Liver (tissue), 8 donors: ENCODE measurements at regions not wholly inside any gene's neighbourhood (a gene's known extent, or its start where the extent isn't known, plus 50 kb on each side); places are given as distances from the start of the nearest gene placed in this dataset.

ENCODE experiments used
- DNase-seq: peaks from one replicate; pipeline ENCODE4 v3.0.0-alpha.2; 2017; ENCODE audit warnings: low spot score
- H3K27ac ChIP-seq, 2 donors: one replicate each; pipeline ENCODE4 v1.7.0; 2013; ENCODE audit warnings: inconsistent platforms in 2 of 2, low read length in 2 of 2, control low read depth in 1 of 2, low read depth in 1 of 2, mild to moderate bottlenecking in 1 of 2
- H3K27me3 ChIP-seq, 4 donors: one replicate each; pipeline versions ENCODE4 v1.6.1 to v1.7.0; 2013; ENCODE audit warnings: low read length in 3 of 4, inconsistent platforms in 1 of 4, mild to moderate bottlenecking in 1 of 4, moderate library complexity in 1 of 4; ENCODE audit not compliant: control insufficient read depth in 4 of 4, insufficient read depth in 4 of 4
- H3K36me3 ChIP-seq, 4 donors: one replicate each; pipeline versions ENCODE4 v1.6.1 to v1.7.0; 2013; ENCODE audit warnings: low read length in 3 of 4, mild to moderate bottlenecking in 3 of 4, low read depth in 1 of 4, moderate library complexity in 1 of 4; ENCODE audit not compliant: control insufficient read depth in 4 of 4, insufficient read depth in 3 of 4
- H3K4me1 ChIP-seq, 4 donors: one replicate each; pipeline versions ENCODE4 v1.6.1 to v1.7.0; 2013; ENCODE audit warnings: low read length in 3 of 4, mild to moderate bottlenecking in 3 of 4, moderate library complexity in 1 of 4; ENCODE audit not compliant: control insufficient read depth in 4 of 4, insufficient read depth in 4 of 4
- H3K4me3 ChIP-seq, 3 donors: one replicate each; pipeline versions ENCODE4 v1.6.1 to v1.7.0; 2013; ENCODE audit warnings: low read length in 3 of 3, control low read depth in 1 of 3, low read depth in 1 of 3, mild to moderate bottlenecking in 1 of 3
- H3K9ac ChIP-seq, 2 donors: one replicate each; pipeline ENCODE4 v1.7.0; 2013; ENCODE audit warnings: low read length in 2 of 2, mild to moderate bottlenecking in 2 of 2, moderate library complexity in 2 of 2, control low read depth in 1 of 2, low read depth in 1 of 2
- H3K9me3 ChIP-seq, 4 donors: one replicate each; pipeline versions ENCODE4 v1.6.1 to v1.7.0; 2013; ENCODE audit warnings: low read length in 3 of 4; ENCODE audit not compliant: control insufficient read depth in 4 of 4
- ATF3 ChIP-seq: IDR thresholded peaks from 2 replicates; pipeline ENCODE4 v1.6.1; 2016; ENCODE audit warnings: antibody characterized with exemption
- EGR1 ChIP-seq, 2 donors: IDR thresholded peaks; 2 replicates each; pipeline ENCODE4 v1.6.1; 2016 to 2018; ENCODE audit warnings: antibody characterized with exemption in 2 of 2, low read depth in 2 of 2
- FOXA1 ChIP-seq: IDR thresholded peaks from 2 replicates; pipeline ENCODE4 v1.6.1; 2016; ENCODE audit warnings: antibody characterized with exemption
- FOXA2 ChIP-seq: IDR thresholded peaks from 2 replicates; pipeline ENCODE4 v1.6.1; 2016; ENCODE audit warnings: antibody characterized with exemption
- GABPA ChIP-seq, 2 donors: IDR thresholded peaks in 1 of 2; conservative IDR thresholded peaks in 1 of 2; 2 replicates each; pipeline ENCODE4 v1.6.1; 2016; ENCODE audit warnings: antibody characterized with exemption in 2 of 2, mild to moderate bottlenecking in 1 of 2, moderate library complexity in 1 of 2
- HNF4A ChIP-seq, 2 donors: conservative IDR thresholded peaks; 2 replicates each; pipeline ENCODE4 v1.6.1; 2016; ENCODE audit warnings: antibody characterized with exemption in 2 of 2, mild to moderate bottlenecking in 2 of 2
- HNF4G ChIP-seq: IDR thresholded peaks from 2 replicates; pipeline ENCODE4 v1.6.1; 2016; ENCODE audit warnings: antibody characterized with exemption
- JUND ChIP-seq, 2 donors: IDR thresholded peaks; 2 replicates each; pipeline ENCODE4 v1.6.1; 2016; ENCODE audit warnings: antibody characterized with exemption in 2 of 2
- NR2F2 ChIP-seq: IDR thresholded peaks from 2 replicates; pipeline ENCODE4 v1.6.1; 2016; ENCODE audit warnings: antibody characterized with exemption
- REST ChIP-seq: IDR thresholded peaks from 2 replicates; pipeline ENCODE4 v1.6.1; 2016; ENCODE audit warnings: antibody characterized with exemption, mild to moderate bottlenecking
- RXRA ChIP-seq, 2 donors: IDR thresholded peaks; 2 replicates each; pipeline ENCODE4 v1.6.1; 2017 to 2018; ENCODE audit warnings: antibody characterized with exemption in 2 of 2, mild to moderate bottlenecking in 1 of 2
- SP1 ChIP-seq: IDR thresholded peaks from 2 replicates; pipeline ENCODE4 v1.6.1; 2018; ENCODE audit warnings: antibody characterized with exemption, mild to moderate bottlenecking
- TAF1 ChIP-seq: conservative IDR thresholded peaks from 2 replicates; pipeline ENCODE4 v1.6.1; 2016; ENCODE audit warnings: antibody characterized with exemption, mild to moderate bottlenecking
- YY1 ChIP-seq: IDR thresholded peaks from 2 replicates; pipeline ENCODE4 v1.6.1; 2016; ENCODE audit warnings: antibody characterized with exemption, mild to moderate bottlenecking
- WGBS: extraction: QIAGEN DNeasy Blood & Tissue Kit; methylation state at CpG from one replicate; pipeline ENCODE4 v1.1.7; 2013; 5-methylcytosine and 5-hydroxymethylcytosine counted together
- TF ChIP-seq, protein P1 (sequence below): IDR thresholded peaks from 2 replicates; pipeline ENCODE4 v1.6.1; 2016; ENCODE audit warnings: antibody characterized with exemption
- TF ChIP-seq, protein P2 (sequence below): fragments of 150-350 bp; IDR thresholded peaks from 2 replicates; pipeline ENCODE4 v1.5.1; 2017; ENCODE audit warnings: improper control_type of control experiment, low read depth, low read length; ENCODE audit not compliant: missing input control
- TF ChIP-seq, protein P3 (sequence below): IDR thresholded peaks from 2 replicates; pipeline ENCODE4 v1.6.1; 2016; ENCODE audit warnings: antibody characterized with exemption
- donor health status: healthy.
- donor health status: healthy.
- donor health status: healthy.
- donor health status: healthy.
- donor health status: healthy.

DNA sequence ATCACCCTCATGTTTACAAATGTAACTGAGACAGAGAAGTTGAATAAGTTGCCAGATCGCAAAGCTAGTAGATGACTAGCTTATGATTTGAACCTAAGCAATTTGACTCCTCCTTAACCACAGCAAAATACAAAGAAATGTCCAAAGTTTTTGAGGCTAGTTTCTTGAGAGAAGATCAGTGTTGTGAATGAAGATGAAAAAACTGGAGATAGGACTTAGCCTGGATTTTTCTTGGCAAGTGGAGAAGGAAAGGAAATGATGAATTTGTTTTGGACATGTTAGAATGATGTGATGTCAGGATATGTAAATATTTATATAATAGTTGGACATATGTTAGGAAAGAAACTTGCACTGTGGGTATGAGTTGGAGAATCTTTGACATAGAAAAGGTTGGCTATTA lies 149.8 kb downstream of the LSMEM1 start (continued):
- no peak for TF ChIP-seq GABPA (IDR thresholded peaks at IDR 0.05 in 1 of 2, conservative IDR thresholded peaks at IDR 0.05 in 1 of 2)
- no peak for TF ChIP-seq HNF4A (conservative IDR thresholded peaks at IDR 0.05)
- TF ChIP-seq TAF1 = no peak
- TF ChIP-seq RXRA (IDR thresholded peaks at IDR 0.05) = no peak
- TF ChIP-seq SP1 = no peak
- no peak for TF ChIP-seq NR2F2
- TF ChIP-seq, protein P1, sequence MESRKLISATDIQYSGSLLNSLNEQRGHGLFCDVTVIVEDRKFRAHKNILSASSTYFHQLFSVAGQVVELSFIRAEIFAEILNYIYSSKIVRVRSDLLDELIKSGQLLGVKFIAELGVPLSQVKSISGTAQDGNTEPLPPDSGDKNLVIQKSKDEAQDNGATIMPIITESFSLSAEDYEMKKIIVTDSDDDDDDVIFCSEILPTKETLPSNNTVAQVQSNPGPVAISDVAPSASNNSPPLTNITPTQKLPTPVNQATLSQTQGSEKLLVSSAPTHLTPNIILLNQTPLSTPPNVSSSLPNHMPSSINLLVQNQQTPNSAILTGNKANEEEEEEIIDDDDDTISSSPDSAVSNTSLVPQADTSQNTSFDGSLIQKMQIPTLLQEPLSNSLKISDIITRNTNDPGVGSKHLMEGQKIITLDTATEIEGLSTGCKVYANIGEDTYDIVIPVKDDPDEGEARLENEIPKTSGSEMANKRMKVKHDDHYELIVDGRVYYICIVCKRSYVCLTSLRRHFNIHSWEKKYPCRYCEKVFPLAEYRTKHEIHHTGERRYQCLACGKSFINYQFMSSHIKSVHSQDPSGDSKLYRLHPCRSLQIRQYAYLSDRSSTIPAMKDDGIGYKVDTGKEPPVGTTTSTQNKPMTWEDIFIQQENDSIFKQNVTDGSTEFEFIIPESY = no peak
- TF ChIP-seq ATF3 = no peak
- no peak for TF ChIP-seq JUND (IDR thresholded peaks at IDR 0.05)

GRCh38 chr7:112634107-112634506 lies 153.3 kb downstream of the LSMEM1 start:
- DNase-seq = no peak
- H3K36me3 ChIP-seq = no peaks in the 10 kb centered on the region
- no peak overlapping the region for H3K4me3 ChIP-seq
- TF ChIP-seq GABPA (IDR thresholded peaks at IDR 0.05 in 1 of 2, conservative IDR thresholded peaks at IDR 0.05 in 1 of 2) = no peak
- TF ChIP-seq SP1 = no peak
- TF ChIP-seq RXRA (IDR thresholded peaks at IDR 0.05) = no peak
- no peak for TF ChIP-seq HNF4A (conservative IDR thresholded peaks at IDR 0.05)
- TF ChIP-seq, protein P2, sequence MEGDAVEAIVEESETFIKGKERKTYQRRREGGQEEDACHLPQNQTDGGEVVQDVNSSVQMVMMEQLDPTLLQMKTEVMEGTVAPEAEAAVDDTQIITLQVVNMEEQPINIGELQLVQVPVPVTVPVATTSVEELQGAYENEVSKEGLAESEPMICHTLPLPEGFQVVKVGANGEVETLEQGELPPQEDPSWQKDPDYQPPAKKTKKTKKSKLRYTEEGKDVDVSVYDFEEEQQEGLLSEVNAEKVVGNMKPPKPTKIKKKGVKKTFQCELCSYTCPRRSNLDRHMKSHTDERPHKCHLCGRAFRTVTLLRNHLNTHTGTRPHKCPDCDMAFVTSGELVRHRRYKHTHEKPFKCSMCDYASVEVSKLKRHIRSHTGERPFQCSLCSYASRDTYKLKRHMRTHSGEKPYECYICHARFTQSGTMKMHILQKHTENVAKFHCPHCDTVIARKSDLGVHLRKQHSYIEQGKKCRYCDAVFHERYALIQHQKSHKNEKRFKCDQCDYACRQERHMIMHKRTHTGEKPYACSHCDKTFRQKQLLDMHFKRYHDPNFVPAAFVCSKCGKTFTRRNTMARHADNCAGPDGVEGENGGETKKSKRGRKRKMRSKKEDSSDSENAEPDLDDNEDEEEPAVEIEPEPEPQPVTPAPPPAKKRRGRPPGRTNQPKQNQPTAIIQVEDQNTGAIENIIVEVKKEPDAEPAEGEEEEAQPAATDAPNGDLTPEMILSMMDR = no peak
- no peak for TF ChIP-seq FOXA1
- no peaks in the 10 kb centered on the region for H3K27me3 ChIP-seq
- H3K27ac ChIP-seq = no peak overlapping the region
- WGBS = 84% methylated on average over 3 of the region's 3 CpGs
- H3K9me3 ChIP-seq = no peaks in the 10 kb centered on the region
- no peak overlapping the region for H3K9ac ChIP-seq
- H3K4me1 ChIP-seq = no peaks in the 10 kb centered on the region

DNA sequence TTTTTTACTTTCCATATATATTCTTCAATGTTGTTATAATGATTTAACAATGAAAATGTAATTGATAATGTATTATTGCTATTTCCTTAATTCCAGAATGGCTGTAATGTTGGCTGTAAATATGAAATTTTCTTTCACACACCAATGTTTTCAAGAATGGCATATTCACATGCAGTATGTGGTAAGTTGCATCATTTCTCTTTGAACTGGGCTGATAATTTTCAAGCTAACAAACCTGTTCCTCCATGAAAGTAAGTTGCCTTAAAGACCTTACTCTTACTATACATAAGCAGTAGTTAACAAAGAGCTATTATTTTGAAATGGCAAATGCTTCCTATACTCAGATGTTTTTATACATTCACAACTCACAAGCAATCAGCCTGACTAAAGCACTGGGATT lies 154.5 kb downstream of the TMEM168 start:
- H3K4me3 ChIP-seq = no peak overlapping the region
- H3K27ac ChIP-seq = no peak overlapping the region
- no peak for DNase-seq
- TF ChIP-seq RXRA (IDR thresholded peaks at IDR 0.05) = no peak
- no peak for TF ChIP-seq REST
- no peak for TF ChIP-seq NR2F2
- TF ChIP-seq EGR1 (IDR thresholded peaks at IDR 0.05; ENCODE audit: low read depth in 2 of 2) = no peak
- no peak for TF ChIP-seq SP1
- TF ChIP-seq JUND (IDR thresholded peaks at IDR 0.05) = no peak
- TF ChIP-seq HNF4A (conservative IDR thresholded peaks at IDR 0.05) = no peak
- no peak for TF ChIP-seq HNF4G
- no peak for TF ChIP-seq FOXA1
- no peak for TF ChIP-seq YY1
- TF ChIP-seq, protein P1 = no peak
- TF ChIP-seq, protein P3, sequence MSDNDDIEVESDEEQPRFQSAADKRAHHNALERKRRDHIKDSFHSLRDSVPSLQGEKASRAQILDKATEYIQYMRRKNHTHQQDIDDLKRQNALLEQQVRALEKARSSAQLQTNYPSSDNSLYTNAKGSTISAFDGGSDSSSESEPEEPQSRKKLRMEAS = no peak
- no peak for TF ChIP-seq GABPA (IDR thresholded peaks at IDR 0.05 in 1 of 2, conservative IDR thresholded peaks at IDR 0.05 in 1 of 2)
- TF ChIP-seq, protein P2 = no peak
- no peak for TF ChIP-seq TAF1
- no peak for TF ChIP-seq FOXA2
- TF ChIP-seq ATF3 = no peak

More for the DNA sequence above, 154.5 kb downstream of the TMEM168 start:
- no peaks in the 10 kb centered on the region for H3K4me1 ChIP-seq
- H3K36me3 ChIP-seq = no peaks in the 10 kb centered on the region
- H3K27me3 ChIP-seq = no peaks in the 10 kb centered on the region
- H3K9ac ChIP-seq = no peak overlapping the region
- H3K9me3 ChIP-seq = no peaks in the 10 kb centered on the region
